ENCODE measurements at regions not wholly inside any gene's neighbourhood (a gene's known extent, or its start where the extent isn't known, plus 50 kb on each side); places are given as distances from the start of the nearest gene placed in this dataset.

DNA sequence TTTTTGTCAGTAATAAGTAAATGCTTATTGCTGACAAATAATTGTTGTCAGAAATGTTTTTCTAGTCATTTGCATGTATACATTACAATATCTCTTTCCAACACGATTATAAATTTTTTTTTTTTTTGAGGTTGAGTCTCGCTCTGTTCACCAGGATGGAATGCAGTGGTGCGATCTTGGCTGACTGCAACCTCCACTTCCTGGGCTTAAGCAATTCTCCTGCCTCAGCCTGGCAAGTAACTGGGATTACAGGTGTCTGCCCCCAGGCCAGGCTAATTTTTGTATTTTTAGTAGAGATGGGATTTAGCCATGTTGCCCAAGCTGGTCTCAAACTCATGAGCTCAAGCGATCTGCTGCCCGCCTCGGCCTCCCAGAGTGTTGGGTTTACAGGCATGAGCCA, 72.0 kb upstream of the ATF3 start:
- Histone ChIP-seq H4K20me1 (ENCODE audit: insufficient read depth, low read length) (no peaks in the 10 kb centered on the region), H2AFZ (ENCODE audit: low read length) (no peak overlapping the region), H3K9me3 (ENCODE audit: low read length) (no peaks in the 10 kb centered on the region), H3K4me1 (ENCODE audit: insufficient read depth, low read length, poor library complexity, severe bottlenecking) (no peaks in the 10 kb centered on the region), H3K27ac (ENCODE audit: low read depth, low read length, poor library complexity, severe bottlenecking) (no peak overlapping the region), H3K79me2 (ENCODE audit: insufficient read depth, low read depth, low read length) (no peaks in the 10 kb centered on the region), H3K9me2 (ENCODE audit: insufficient read depth, low read length) (no peaks in the 10 kb centered on the region), H3K36me3 (ENCODE audit: insufficient read depth, low read length) (no peaks in the 10 kb centered on the region), H3K4me3 (ENCODE audit: low read depth, low read length, poor library complexity, severe bottlenecking) (no peak overlapping the region), H3K4me2 (ENCODE audit: low read length) (no peak overlapping the region)
- ChIA-PET CTCF (ENCODE audit: unreplicated experiment) (no interaction called here), POLR2A (interaction anchor here (2.6 kb wide), 1 partner anchor 11 kb away, joined by 10 read pairs; no protein-coding TSS in a partner anchor)
- no TSS peak for BruUV-seq (replicated peaks)
- no peak for TF ChIP-seq EZH2phosphoT487 (IDR thresholded peaks at IDR 0.05; ENCODE audit: borderline replicate concordance, low read depth, low read length)
- no peak for TF ChIP-seq CTCF (conservative IDR thresholded peaks at IDR 0.05; ENCODE audit: low read length)
- DNase-seq (ENCODE audit: low spot score) = no peak
- intact Hi-C loops (cut with micrococcal nuclease; ENCODE audit: unreplicated experiment) = no loop called here

- no TSS peak for BruUV-seq (replicated peaks)
- TF ChIP-seq EZH2phosphoT487 (IDR thresholded peaks at IDR 0.05; ENCODE audit: borderline replicate concordance, low read depth, low read length) (no peak), CTCF (conservative IDR thresholded peaks at IDR 0.05; ENCODE audit: low read length) (no peak)
- Histone ChIP-seq H3K9me3 (ENCODE audit: low read length) (no peaks in the 10 kb centered on the region), H3K27ac (ENCODE audit: low read depth, low read length, poor library complexity, severe bottlenecking) (no peak overlapping the region), H4K20me1 (ENCODE audit: insufficient read depth, low read length) (no peaks in the 10 kb centered on the region), H3K4me2 (ENCODE audit: low read length) (no peak overlapping the region), H3K4me3 (ENCODE audit: low read depth, low read length, poor library complexity, severe bottlenecking) (no peak overlapping the region), H3K36me3 (ENCODE audit: insufficient read depth, low read length) (no peaks in the 10 kb centered on the region), H3K79me2 (ENCODE audit: insufficient read depth, low read depth, low read length) (no peaks in the 10 kb centered on the region), H3K4me1 (ENCODE audit: insufficient read depth, low read length, poor library complexity, severe bottlenecking) (no peaks in the 10 kb centered on the region), H2AFZ (ENCODE audit: low read length) (no peak overlapping the region), H3K9me2 (ENCODE audit: insufficient read depth, low read length) (no peaks in the 10 kb centered on the region)
- POLR2A ChIA-PET = interaction anchor here (0.8 to 2.6 kb wide), 6 partner anchors 8 to 32 kb away, joined by 3 to 10 read pairs (median 4); no protein-coding TSS in a partner anchor
- intact Hi-C loops (cut with micrococcal nuclease; ENCODE audit: unreplicated experiment) = no loop called here
- CTCF ChIA-PET (ENCODE audit: unreplicated experiment) = no interaction called here
- DNase-seq (ENCODE audit: low spot score) = no peak
Observed at GRCh38 chr1:212537610-212538009, 71.0 kb upstream of the ATF3 start.

DNA sequence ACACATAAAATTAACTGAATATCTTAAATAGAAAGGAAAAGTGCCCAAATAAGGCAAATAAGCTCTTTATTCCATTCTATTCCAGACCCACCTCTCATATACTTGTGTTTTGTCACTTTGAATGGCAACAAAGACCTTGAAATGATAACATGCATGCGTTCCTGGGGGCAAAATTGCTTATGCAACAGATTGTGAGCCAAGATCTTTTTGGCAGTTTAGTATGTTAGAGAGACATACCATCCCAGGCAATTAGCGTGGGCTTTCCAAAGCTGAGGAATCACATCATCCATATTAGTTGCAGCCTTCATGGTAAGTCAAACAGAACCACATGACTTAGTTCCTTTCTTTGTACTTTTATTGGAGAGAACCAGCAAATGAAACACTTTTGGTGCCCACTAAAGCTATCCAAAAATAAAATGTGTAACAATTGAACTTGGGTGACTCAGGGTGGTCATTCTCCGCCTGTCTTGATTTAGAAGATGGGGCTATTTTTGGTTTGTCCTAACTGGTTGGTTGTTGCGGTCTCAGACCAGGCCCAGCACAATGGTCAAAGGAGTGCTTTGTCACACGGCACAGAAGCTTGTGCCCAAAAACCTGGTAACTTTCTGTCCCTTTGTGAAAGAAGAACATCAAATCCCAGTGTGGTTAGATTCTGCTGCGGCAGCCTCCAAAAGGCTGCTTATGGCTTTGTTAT, 68.7 kb upstream of the ATF3 start:
- Histone ChIP-seq H3K27ac (ENCODE audit: low read depth, low read length, poor library complexity, severe bottlenecking) (no peak overlapping the region), H3K4me3 (ENCODE audit: low read depth, low read length, poor library complexity, severe bottlenecking) (no peak overlapping the region), H3K4me2 (ENCODE audit: low read length) (no peak overlapping the region), H4K20me1 (ENCODE audit: insufficient read depth, low read length) (no peaks in the 10 kb centered on the region), H2AFZ (ENCODE audit: low read length) (no peak overlapping the region), H3K36me3 (ENCODE audit: insufficient read depth, low read length) (no peaks in the 10 kb centered on the region), H3K79me2 (ENCODE audit: insufficient read depth, low read depth, low read length) (no peaks in the 10 kb centered on the region), H3K9me2 (ENCODE audit: insufficient read depth, low read length) (no peaks in the 10 kb centered on the region), H3K9me3 (ENCODE audit: low read length) (no peaks in the 10 kb centered on the region), H3K4me1 (ENCODE audit: insufficient read depth, low read length, poor library complexity, severe bottlenecking) (no peaks in the 10 kb centered on the region)
- TF ChIP-seq EZH2phosphoT487 (IDR thresholded peaks at IDR 0.05; ENCODE audit: borderline replicate concordance, low read depth, low read length) (no peak), CTCF (conservative IDR thresholded peaks at IDR 0.05; ENCODE audit: low read length) (no peak)
- ChIA-PET CTCF (ENCODE audit: unreplicated experiment) (no interaction called here), POLR2A (interaction anchor here (0.7 kb wide), 1 partner anchor 11 kb away, joined by 3 read pairs; no protein-coding TSS in a partner anchor)
- no TSS peak for BruUV-seq (replicated peaks)
- intact Hi-C loops (cut with micrococcal nuclease; ENCODE audit: unreplicated experiment) = no loop called here
- no peak for DNase-seq (ENCODE audit: low spot score)

All from OCI-LY7 (cell line).